K562 (cell line): ENCODE measurements at regions not wholly inside any gene's neighbourhood (a gene's known extent, or its start where the extent isn't known, plus 50 kb on each side); places are given as distances from the start of the nearest gene placed in this dataset.

Experiments
- BCOR ChIP-seq: fragments of 450-650 bp; IDR thresholded peaks from 2 replicates; pipeline ENCODE4 v1.6.1; 2016
- CEBPZ ChIP-seq: fragments of 150-350 bp; IDR thresholded peaks from 2 replicates; pipeline ENCODE4 v1.6.1; 2014; ENCODE audit warnings: low read depth, mild to moderate bottlenecking, low read length, borderline replicate concordance
- CGGBP1 ChIP-seq: fragments of 250-450 bp; sonication (Bioruptor Pico); IDR thresholded peaks from 2 replicates; pipeline ENCODE4 v1.9.0; 2021; ENCODE audit warnings: mild to moderate bottlenecking
- E4F1 ChIP-seq: fragments of 250-450 bp; sonication (Bioruptor Pico); IDR thresholded peaks from 2 replicates; pipeline ENCODE4 v1.5.0; 2021; ENCODE audit warnings: mild to moderate bottlenecking, borderline replicate concordance
- FOXP1 ChIP-seq: sonication (generic); formaldehyde crosslinking; IDR thresholded peaks from 2 replicates; pipeline ENCODE4 v1.8.0; 2022; ENCODE audit warnings: mild to moderate bottlenecking, missing genetic modification reagents
- JUNB ChIP-seq: fragments of 450-650 bp; formaldehyde crosslinking; conservative IDR thresholded peaks from 2 replicates; pipeline ENCODE4 v1.4.0; 2020; ENCODE audit warnings: mild to moderate bottlenecking
- NEUROD1 ChIP-seq: fragments of 150-350 bp; IDR thresholded peaks from 2 replicates; pipeline ENCODE4 v1.6.1; 2014; ENCODE audit warnings: borderline replicate concordance, low read length, low read depth; ENCODE audit not compliant: partially characterized antibody
- NR2C1 ChIP-seq, 2 experiments: fragments of 450-650 bp; IDR thresholded peaks; 2 replicates each; pipeline ENCODE4 v1.6.1; 2017; ENCODE audit warnings: mild to moderate bottlenecking in 2 of 2, antibody characterized with exemption in 1 of 2, inconsistent platforms in 1 of 2, missing compliant biosample characterization in 1 of 2, missing genetic modification characterization in 1 of 2
- PATZ1 ChIP-seq: fragments of 250-450 bp; sonication (Bioruptor Pico); IDR thresholded peaks from 2 replicates; pipeline ENCODE4 v1.5.0; 2020; ENCODE audit warnings: mild to moderate bottlenecking, borderline replicate concordance
- RBM25 ChIP-seq: fragments of 200-400 bp; formaldehyde crosslinking; IDR thresholded peaks from 2 replicates; pipeline ENCODE4 v1.6.1; 2018; ENCODE audit warnings: low read length, low read depth, moderate library complexity; ENCODE audit not compliant: severe bottlenecking
- SLC30A9 ChIP-seq: fragments of 250-450 bp; sonication (Bioruptor Pico); IDR thresholded peaks from 2 replicates; pipeline ENCODE4 v1.8.0; 2022; ENCODE audit warnings: mild to moderate bottlenecking, moderate library complexity
- TEAD1 ChIP-seq, 2 experiments: fragments of 450-650 bp in 1 of 2; sonication (generic) in 1 of 2; formaldehyde crosslinking; IDR thresholded peaks; 2 replicates each; pipeline versions ENCODE4 v1.4.0 to v1.8.0; 2020 to 2022; ENCODE audit warnings: mild to moderate bottlenecking in 2 of 2, missing genetic modification reagents in 1 of 2
- TFE3 ChIP-seq: fragments of 450-650 bp; formaldehyde crosslinking; IDR thresholded peaks from 2 replicates; pipeline ENCODE4 v1.4.0; 2020; ENCODE audit warnings: mild to moderate bottlenecking, mixed read lengths
- THRAP3 ChIP-seq: fragments of 450-650 bp; IDR thresholded peaks from 2 replicates; pipeline ENCODE4 v1.6.1; 2016; ENCODE audit warnings: mild to moderate bottlenecking, inconsistent platforms, borderline replicate concordance
- TSC22D4 ChIP-seq: fragments of 450-650 bp; IDR thresholded peaks from 2 replicates; pipeline ENCODE4 v1.6.1; 2016; ENCODE audit warnings: missing genetic modification characterization, missing biosample characterization, control low read depth
- XRCC4 ChIP-seq: IDR thresholded peaks from one replicate; pipeline ENCODE4 v1.6.1; 2011; ENCODE audit not compliant: insufficient read depth, insufficient read length; ENCODE audit errors: extremely low read depth
- ZNF436 ChIP-seq: fragments of 250-450, 450-650 bp; sonication (Bioruptor Pico); formaldehyde crosslinking; IDR thresholded peaks from 2 replicates; pipeline ENCODE4 v1.7.0; 2020; ENCODE audit warnings: mild to moderate bottlenecking
- ZSCAN29 ChIP-seq: fragments of 450-650 bp; IDR thresholded peaks from 2 replicates; pipeline ENCODE4 v1.6.1; 2017

GRCh38 chr3:171967932-171968678 lies 71.3 kb upstream of the FNDC3B start (continued):
- TF ChIP-seq CEBPZ = no peak
- 0 out of 2 replicates have a peak, but pooled peaks have one; percentile 32 for TF ChIP-seq TSC22D4 (tag)
- TF ChIP-seq ZSCAN29 = no peak
- TF ChIP-seq THRAP3 = no peak
- peak; percentile 92 for TF ChIP-seq BCOR
- TF ChIP-seq NR2C1 (IDR thresholded peaks at IDR 0.05) = no peak
- no peak for TF ChIP-seq NR2C1 (tag; IDR thresholded peaks at IDR 0.05)
- TF ChIP-seq FOXP1 (CRISPR knock-in tag) = no peak
- no peak for TF ChIP-seq TFE3
- TF ChIP-seq CGGBP1 = no peak
- no peak for TF ChIP-seq JUNB (CRISPR knock-in tag)
- peak; percentile 87 for TF ChIP-seq RBM25
- no peak for TF ChIP-seq ZNF436 (CRISPR knock-in tag)
- no peak for TF ChIP-seq XRCC4
- no peak for TF ChIP-seq E4F1 (CRISPR knock-in tag)
- no peak for TF ChIP-seq PATZ1 (CRISPR knock-in tag)
- TF ChIP-seq SLC30A9 (CRISPR knock-in tag) = no peak
- peak in 1 of 2 experiments; percentile 64; a peak in 1 of 4 replicates for TF ChIP-seq TEAD1 (CRISPR knock-in tag; IDR thresholded peaks at IDR 0.05)
- no peak for TF ChIP-seq NEUROD1
